ENCODE measurements at regions not wholly inside any gene's neighbourhood (a gene's known extent, or its start where the extent isn't known, plus 50 kb on each side); places are given as distances from the start of the nearest gene placed in this dataset.

DNA sequence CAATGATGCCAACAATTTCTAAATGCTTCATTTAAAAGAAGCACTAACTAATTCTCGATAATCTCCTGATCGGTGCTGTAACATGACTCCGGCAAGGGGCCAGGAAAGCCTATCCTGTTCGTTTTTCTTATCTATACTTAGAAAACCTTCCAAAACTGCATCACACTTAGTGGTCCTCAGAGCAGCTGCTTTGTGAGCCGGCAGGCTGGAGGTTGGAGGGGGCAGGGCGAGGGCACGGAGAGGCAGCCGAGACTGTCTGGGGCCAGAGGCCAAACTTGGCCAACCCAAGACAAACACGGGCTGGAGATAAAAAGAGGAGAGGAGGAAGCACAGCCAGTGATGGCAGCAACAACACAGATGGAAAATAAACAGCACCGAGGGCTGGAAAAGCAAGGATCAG, 455.7 kb downstream of the BCOR start:
- no peak overlapping the region for H4K8ac ChIP-seq (ENCODE audit: low read depth in 2 of 2, low read length in 2 of 2)
- ChIA-PET CTCF (no interaction called here), POLR2A (ENCODE audit: unreplicated experiment) (no interaction called here)
- no peak overlapping the region for H2AFZ ChIP-seq (replicated peaks; ENCODE audit: low read length, poor library complexity)
- no peaks in the 10 kb centered on the region for H3K79me1 ChIP-seq (ENCODE audit: low read depth in 1 of 2, low read length in 2 of 2)
- H3K14ac ChIP-seq (replicated peaks; ENCODE audit: low read depth, low read length), result no peak overlapping the region
- H2BK5ac ChIP-seq (ENCODE audit: low read depth, low read length, poor library complexity, severe bottlenecking), result no peak overlapping the region
- no peak for ATAC-seq (ENCODE audit: low read depth)
- dilution Hi-C loops (cut with HindIII; ENCODE audit: low sequenced_read_pairs, unreplicated experiment) (no loop called here), intact Hi-C loops (cut with micrococcal nuclease) (no loop called here), in situ Hi-C loops (cut with MboI; ENCODE audit: low sequenced_read_pairs) (no loop called here)
- H3K18ac ChIP-seq (ENCODE audit: low read depth, low read length), result no peak overlapping the region
- no peak overlapping the region for H2AK9ac ChIP-seq (replicated peaks; ENCODE audit: low read depth, low read length, poor library complexity)
- H2BK15ac ChIP-seq (ENCODE audit: low read depth, low read length), result no peak overlapping the region
- H3K4ac ChIP-seq (ENCODE audit: low read depth, low read length), result no peak overlapping the region
- no peak overlapping the region for H2BK20ac ChIP-seq (ENCODE audit: low read depth, low read length)
- H3K9ac ChIP-seq (ENCODE audit: low read depth, low read length), result no peak overlapping the region
- no peak for DNase-seq
- H3K9me1 ChIP-seq (ENCODE audit: insufficient read depth, low read length), result no peaks in the 10 kb centered on the region
- TF ChIP-seq RFX5 (IDR thresholded peaks at IDR 0.05; ENCODE audit: low read depth, low read length), result no peak
- TF ChIP-seq POLR2A (IDR thresholded peaks at IDR 0.05; ENCODE audit: low read depth, low read length), result no peak
- no peak overlapping the region for H2BK120ac ChIP-seq (ENCODE audit: low read depth, low read length)
- peaks cover 20% of the 10 kb centered on the region for H3K27me3 ChIP-seq (ENCODE audit: control insufficient read depth, insufficient read depth, low read length)
- no peaks in the 10 kb centered on the region; the same call in 1 of the 2 replicates for H3K4me1 ChIP-seq (ENCODE audit: control insufficient read depth, insufficient read depth, low read length)
- H3K56ac ChIP-seq (ENCODE audit: extremely low read depth, insufficient read depth, low read length), result no peak overlapping the region
- no peak overlapping the region for H4K5ac ChIP-seq (ENCODE audit: low read depth, low read length)
- H3K27ac ChIP-seq (ENCODE audit: insufficient read depth, low read length), result no peak overlapping the region
- no peak overlapping the region for H3K4me2 ChIP-seq (ENCODE audit: low read depth, low read length)
- WGBS, 2 experiments (ENCODE audit: extremely low coverage in 2 of 2, insufficient read length in 1 of 2), result no CpG with 5 or more reads among the region's 10 CpGs
- no peak overlapping the region for H2AK5ac ChIP-seq (ENCODE audit: low read depth, low read length)
- H4K91ac ChIP-seq (ENCODE audit: insufficient read depth, low read depth, low read length), result no peak overlapping the region
- H4K20me1 ChIP-seq (ENCODE audit: insufficient read depth, low read length), result no peaks in the 10 kb centered on the region
- no peaks in the 10 kb centered on the region for H3K36me3 ChIP-seq (ENCODE audit: control insufficient read depth, insufficient read depth, low read length)
- no peak overlapping the region for H3K4me3 ChIP-seq (ENCODE audit: insufficient read depth, low read depth, low read length)
- H3K23ac ChIP-seq (ENCODE audit: low read depth, low read length), result no peak overlapping the region
- no TSS peak for BruUV-seq (replicated peaks)
- no peaks in the 10 kb centered on the region for H3K9me3 ChIP-seq (ENCODE audit: control insufficient read depth, insufficient read depth, low read length)

Measured in IMR-90 (cell line).